ENCODE measurements at regions not wholly inside any gene's neighbourhood (a gene's known extent, or its start where the extent isn't known, plus 50 kb on each side); places are given as distances from the start of the nearest gene placed in this dataset.

GRCh38 chr21:41671859-41672542 is 94.9 kb downstream of the RIPK4 start:
- in situ Hi-C loops (cut with MboI; ENCODE audit: low sequenced_read_pairs), result no loop called here

GRCh38 chr21:41671212-41671762 is 95.6 kb downstream of the RIPK4 start:
- in situ Hi-C loops (cut with MboI; ENCODE audit: low sequenced_read_pairs), result no loop called here

GRCh38 chr21:41670056-41670805 is 96.6 kb downstream of the RIPK4 start:
- in situ Hi-C loops (cut with MboI; ENCODE audit: low sequenced_read_pairs), result no loop called here

GRCh38 chr21:41669533-41669830 is 97.4 kb downstream of the RIPK4 start:
- in situ Hi-C loops (cut with MboI; ENCODE audit: low sequenced_read_pairs), result no loop called here

- in situ Hi-C loops (cut with MboI; ENCODE audit: low sequenced_read_pairs), result no loop called here
Observed at GRCh38 chr21:41668686-41669532, 97.9 kb downstream of the RIPK4 start.

GRCh38 chr21:41668051-41668541 is 98.8 kb downstream of the RIPK4 start:
- in situ Hi-C loops (cut with MboI; ENCODE audit: low sequenced_read_pairs), result no loop called here

GRCh38 chr21:41667136-41667535 is 99.7 kb downstream of the RIPK4 start:
- in situ Hi-C loops (cut with MboI; ENCODE audit: low sequenced_read_pairs), result no loop called here

- in situ Hi-C loops (cut with MboI; ENCODE audit: low sequenced_read_pairs), result no loop called here
Observed at GRCh38 chr21:41666641-41667081, 100.2 kb downstream of the RIPK4 start.

GRCh38 chr21:41665766-41666595 is 100.9 kb downstream of the RIPK4 start:
- in situ Hi-C loops (cut with MboI; ENCODE audit: low sequenced_read_pairs), result no loop called here

- in situ Hi-C loops (cut with MboI; ENCODE audit: low sequenced_read_pairs), result no loop called here
Observed at GRCh38 chr21:41664881-41665765, 101.7 kb downstream of the RIPK4 start.

- in situ Hi-C loops (cut with MboI; ENCODE audit: low sequenced_read_pairs), result no loop called here
Observed at GRCh38 chr21:41663805-41664788, 102.8 kb downstream of the RIPK4 start.

- in situ Hi-C loops (cut with MboI; ENCODE audit: low sequenced_read_pairs), result no loop called here
Observed at GRCh38 chr21:41662761-41663160, 104.1 kb downstream of the RIPK4 start.

GRCh38 chr21:41662161-41662560 is 104.7 kb downstream of the RIPK4 start:
- in situ Hi-C loops (cut with MboI; ENCODE audit: low sequenced_read_pairs), result no loop called here

GRCh38 chr21:41660748-41661147 is 106.1 kb downstream of the RIPK4 start:
- in situ Hi-C loops (cut with MboI; ENCODE audit: low sequenced_read_pairs), result no loop called here

GRCh38 chr21:41659791-41660560 is 106.9 kb downstream of the RIPK4 start:
- in situ Hi-C loops (cut with MboI; ENCODE audit: low sequenced_read_pairs), result no loop called here

- in situ Hi-C loops (cut with MboI; ENCODE audit: low sequenced_read_pairs), result no loop called here
Observed at GRCh38 chr21:41656946-41657525, 109.8 kb downstream of the RIPK4 start.

- in situ Hi-C loops (cut with MboI; ENCODE audit: low sequenced_read_pairs), result no loop called here
Observed at GRCh38 chr21:41655259-41655658, 111.6 kb downstream of the RIPK4 start.

Data from HL-60/S4 (cell line).